ENCODE measurements at regions not wholly inside any gene's neighbourhood (a gene's known extent, or its start where the extent isn't known, plus 50 kb on each side); places are given as distances from the start of the nearest gene placed in this dataset.

DNA sequence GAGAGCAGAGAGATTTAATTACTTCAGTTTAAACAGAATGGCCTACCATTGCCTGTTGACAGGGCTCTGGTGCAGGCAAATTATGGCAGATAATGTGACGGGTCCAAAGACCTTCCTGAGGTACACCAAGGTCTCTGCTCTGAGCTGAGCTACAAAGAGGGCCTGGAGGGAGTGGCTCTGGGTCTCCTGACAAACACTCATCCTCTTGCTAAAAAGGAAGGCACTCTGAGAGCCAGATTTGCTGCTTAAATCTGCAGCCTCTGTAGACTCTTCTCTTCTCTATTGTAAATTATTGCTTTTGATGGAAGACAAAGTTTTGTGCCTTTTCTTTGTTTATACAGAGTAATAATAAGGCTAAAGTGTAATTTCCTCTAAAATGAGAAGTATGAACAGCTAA is 529.5 kb upstream of the FZD8 start:
- TF ChIP-seq, protein P1, sequence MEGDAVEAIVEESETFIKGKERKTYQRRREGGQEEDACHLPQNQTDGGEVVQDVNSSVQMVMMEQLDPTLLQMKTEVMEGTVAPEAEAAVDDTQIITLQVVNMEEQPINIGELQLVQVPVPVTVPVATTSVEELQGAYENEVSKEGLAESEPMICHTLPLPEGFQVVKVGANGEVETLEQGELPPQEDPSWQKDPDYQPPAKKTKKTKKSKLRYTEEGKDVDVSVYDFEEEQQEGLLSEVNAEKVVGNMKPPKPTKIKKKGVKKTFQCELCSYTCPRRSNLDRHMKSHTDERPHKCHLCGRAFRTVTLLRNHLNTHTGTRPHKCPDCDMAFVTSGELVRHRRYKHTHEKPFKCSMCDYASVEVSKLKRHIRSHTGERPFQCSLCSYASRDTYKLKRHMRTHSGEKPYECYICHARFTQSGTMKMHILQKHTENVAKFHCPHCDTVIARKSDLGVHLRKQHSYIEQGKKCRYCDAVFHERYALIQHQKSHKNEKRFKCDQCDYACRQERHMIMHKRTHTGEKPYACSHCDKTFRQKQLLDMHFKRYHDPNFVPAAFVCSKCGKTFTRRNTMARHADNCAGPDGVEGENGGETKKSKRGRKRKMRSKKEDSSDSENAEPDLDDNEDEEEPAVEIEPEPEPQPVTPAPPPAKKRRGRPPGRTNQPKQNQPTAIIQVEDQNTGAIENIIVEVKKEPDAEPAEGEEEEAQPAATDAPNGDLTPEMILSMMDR (IDR thresholded peaks at IDR 0.05) = no peak
- TF ChIP-seq POLR2A (IDR thresholded peaks at IDR 0.05) = no peak
